Adrenal gland (tissue), 9 donors: ENCODE measurements at regions not wholly inside any gene's neighbourhood (a gene's known extent, or its start where the extent isn't known, plus 50 kb on each side); places are given as distances from the start of the nearest gene placed in this dataset.

Experiments
- DNase-seq, 7 donors: peaks; one replicate each; pipeline ENCODE4 v3.0.0-alpha.2; 2019 to 2020
- H3K27ac ChIP-seq, 5 donors: fragments of 200-600 bp; sonication (generic) in 4 of 5; 1 replicate in 3 of 5; 2 replicates in 2 of 5; pipeline versions ENCODE4 v1.5.1 to v1.8.0; 2016 to 2020; ENCODE audit warnings: mild to moderate bottlenecking in 1 of 5
- H3K27me3 ChIP-seq: fragments of 200-600 bp; 2 replicates; pipeline ENCODE4 v1.8.0; 2021
- H3K36me3 ChIP-seq, 2 donors: fragments of 200-600 bp; replicated peaks in 1 of 2; 1 replicate in 1 of 2; 2 replicates in 1 of 2; pipeline versions ENCODE4 v1.5.1 to v1.8.0; 2018 to 2022
- H3K4me1 ChIP-seq, 2 donors: fragments of 200-600 bp; replicated peaks in 1 of 2; 1 replicate in 1 of 2; 2 replicates in 1 of 2; pipeline versions ENCODE4 v1.5.1 to v1.8.0; 2018 to 2021
- H3K4me3 ChIP-seq, 4 donors: fragments of 200-600 bp; sonication (generic) in 3 of 4; one replicate each; pipeline ENCODE4 v1.5.1; 2016 to 2018
- H3K9me3 ChIP-seq, 3 donors: fragments of 200-600 bp; sonication (generic) in 1 of 3; replicated peaks in 1 of 3; 1 replicate in 2 of 3; 2 replicates in 1 of 3; pipeline versions ENCODE4 v1.5.1 to v1.8.0; 2016 to 2021
- CTCF ChIP-seq, 6 experiments: fragments of 450-650 bp in 4 of 6; fragments of 200-600 bp in 2 of 6; sonication (generic) in 1 of 6; IDR thresholded peaks; 1 replicate in 5 of 6; 2 replicates in 1 of 6; pipeline versions ENCODE4 v1.5.1 to v1.8.0; 2016 to 2021; ENCODE audit warnings: antibody characterized with exemption in 6 of 6, mild to moderate bottlenecking in 2 of 6, moderate library complexity in 1 of 6
- POLR2A ChIP-seq, 2 donors: fragments of 450-650 bp; IDR thresholded peaks; one replicate each; pipeline ENCODE4 v1.6.1; 2017; ENCODE audit warnings: antibody characterized with exemption in 2 of 2, mild to moderate bottlenecking in 2 of 2, moderate library complexity in 1 of 2
- WGBS, 4 donors: extraction: QIAGEN DNeasy Blood & Tissue Kit in 2 of 4; methylation state at CpG; one replicate each; pipeline versions ENCODE4 v1.1.5 to v1.1.7; 2013 to 2017; 5-methylcytosine and 5-hydroxymethylcytosine counted together
- intact Hi-C, 2 donors: fragments of 100-400 bp; cut with DNase I; formaldehyde crosslinking; loops; one replicate each; pipeline versions ENCODE4 v1.14.1 to v1.15.0; 2022 to 2023
- donor health status: healthy with polysubstance abuse.
- donor health status: Bipolar disorder and iron deficiency.
- donor health status: DM: yes; HTN: yes; CAD: no.
- donor health status: DM: no; HTN: no; CAD: no.
- donor health status: DM: no; HTN: no; CAD: no.

- H3K9me3 ChIP-seq, result no peaks in the 10 kb centered on the region
- H3K27me3 ChIP-seq, result no peaks in the 10 kb centered on the region
- H3K4me1 ChIP-seq, result peaks cover 0 to 11% of the 10 kb centered on the region in 2 donors
- H3K27ac ChIP-seq, result no peak overlapping the region
- no peak for TF ChIP-seq POLR2A (IDR thresholded peaks at IDR 0.05)
- TF ChIP-seq CTCF (IDR thresholded peaks at IDR 0.05), result no peak
- no peak overlapping the region for H3K4me3 ChIP-seq
- no peak for DNase-seq
- intact Hi-C loops, result loop anchor here in 1 of 2 donors (5.0 kb wide), 1 partner anchor 99 kb away; no protein-coding TSS in a partner anchor
- 75 to 86% (median 81%) methylated on average over 3 of the region's 3 CpGs for WGBS, 4 donors
- no peaks in the 10 kb centered on the region for H3K36me3 ChIP-seq
Observed at GRCh38 chr16:66137853-66138252, 228.6 kb upstream of the CDH5 start.

GRCh38 chr16:66136841-66137240, 229.7 kb upstream of the CDH5 start:
- no peaks in the 10 kb centered on the region for H3K9me3 ChIP-seq
- TF ChIP-seq POLR2A (IDR thresholded peaks at IDR 0.05), result no peak
- no peak for TF ChIP-seq CTCF (IDR thresholded peaks at IDR 0.05)
- H3K4me1 ChIP-seq, result peaks cover 0 to 11% of the 10 kb centered on the region in 2 donors
- intact Hi-C loops, result loop anchor here in 1 of 2 donors (5.0 kb wide), 1 partner anchor 100 kb away; no protein-coding TSS in a partner anchor
- no peak for DNase-seq
- no peaks in the 10 kb centered on the region for H3K27me3 ChIP-seq
- no peak overlapping the region for H3K27ac ChIP-seq
- WGBS, 4 donors, result 47 to 70% (median 57%) methylated on average over 4 of the region's 4 CpGs
- no peaks in the 10 kb centered on the region for H3K36me3 ChIP-seq
- H3K4me3 ChIP-seq, result no peak overlapping the region

- intact Hi-C loops, result loop anchor here in 1 of 2 donors (5.0 kb wide), 1 partner anchor 101 kb away; no protein-coding TSS in a partner anchor
- H3K27ac ChIP-seq, result peak overlapping the region in 1 of 5 donors; percentile 4
- 73 to 91% (median 86%) methylated on average over 5 of the region's 5 CpGs for WGBS, 4 donors
Observed at GRCh38 chr16:66135838-66136237, 230.7 kb upstream of the CDH5 start.

GRCh38 chr16:66135421-66135831, 231.1 kb upstream of the CDH5 start:
- peak; percentile 24 to 71 (median 33) for DNase-seq
- Histone ChIP-seq H3K4me3 (no peak overlapping the region), H3K4me1 (peaks cover 0 to 11% of the 10 kb centered on the region in 2 donors), H3K36me3 (no peaks in the 10 kb centered on the region), H3K9me3 (no peaks in the 10 kb centered on the region), H3K27ac (peak overlapping the region in 1 of 5 donors; percentile 4), H3K27me3 (no peaks in the 10 kb centered on the region)
- intact Hi-C loops, result loop anchor here in 1 of 2 donors (5.0 kb wide), 1 partner anchor 102 kb away; no protein-coding TSS in a partner anchor
- TF ChIP-seq CTCF (IDR thresholded peaks at IDR 0.05) (no peak), POLR2A (IDR thresholded peaks at IDR 0.05) (no peak)
- 35 to 69% (median 60%) methylated on average over 4 of the region's 4 CpGs for WGBS, 4 donors

More at GRCh38 chr16:66135838-66136237, 230.7 kb upstream of the CDH5 start:
- no peaks in the 10 kb centered on the region for H3K36me3 ChIP-seq
- no peak overlapping the region for H3K4me3 ChIP-seq
- no peak for DNase-seq
- H3K27me3 ChIP-seq, result no peaks in the 10 kb centered on the region
- H3K9me3 ChIP-seq, result no peaks in the 10 kb centered on the region
- TF ChIP-seq CTCF (IDR thresholded peaks at IDR 0.05), result no peak
- no peak for TF ChIP-seq POLR2A (IDR thresholded peaks at IDR 0.05)
- peaks cover 0 to 11% of the 10 kb centered on the region in 2 donors for H3K4me1 ChIP-seq
